Endothelial cell of hepatic sinusoid (primary cell): ENCODE measurements at regions not wholly inside any gene's neighbourhood (a gene's known extent, or its start where the extent isn't known, plus 50 kb on each side); places are given as distances from the start of the nearest gene placed in this dataset.
"Not testable (repeated sequence)": the region's sequence is repeated elsewhere in the genome, so short reads cannot be mapped to it uniquely, and the experiment has no call there.

Source experiments
- in situ Hi-C: cut with HindIII; loops from 2 replicates; pipeline ENCODE4 v1.10.0; 2017; ENCODE audit warnings: low sequenced_read_pairs

DNA sequence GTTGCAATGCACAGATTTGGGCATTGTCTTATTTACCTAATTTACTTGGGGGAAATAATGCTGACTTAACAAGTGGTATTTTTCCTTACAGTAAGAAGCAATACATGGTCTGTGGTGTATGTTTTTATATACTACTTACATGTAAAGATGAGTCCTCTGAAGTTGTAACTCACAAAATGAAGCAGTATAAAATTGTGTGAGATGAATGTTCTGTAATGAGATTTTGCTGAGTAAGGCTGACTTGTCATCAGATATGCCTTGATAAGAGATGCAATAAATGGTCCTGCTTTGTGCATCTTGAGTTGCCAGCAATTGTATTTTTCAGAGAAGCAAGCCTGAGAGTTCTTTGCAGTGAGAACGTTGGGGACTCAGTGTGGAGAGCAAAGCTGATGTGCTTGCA is 92.2 kb upstream of the GNAQ start:
- in situ Hi-C loops: loop anchor here (25.0 kb wide), 1 partner anchor 88 kb away; no protein-coding TSS in a partner anchor

DNA sequence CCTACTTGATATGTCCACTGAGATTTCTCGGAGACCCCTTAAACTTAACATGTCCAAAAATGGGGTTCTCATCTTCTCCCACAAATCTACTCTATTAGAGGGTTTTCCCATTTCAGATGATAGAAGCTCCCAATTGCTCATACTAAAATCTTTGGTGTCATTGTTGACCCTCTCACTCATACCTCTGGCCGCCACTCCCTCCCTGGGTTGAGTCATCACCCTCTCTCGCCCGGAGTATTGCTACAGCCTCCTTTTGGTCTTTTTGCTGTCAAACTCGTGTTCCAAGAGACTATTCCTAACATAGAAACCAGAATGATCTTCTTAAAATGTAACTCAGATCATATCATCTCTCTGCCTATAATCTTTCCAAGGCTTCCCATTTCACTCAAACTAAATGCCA is 91.0 kb upstream of the GNAQ start:
- in situ Hi-C loops: loop anchor here (25.0 kb wide), 1 partner anchor 90 kb away; no protein-coding TSS in a partner anchor

- in situ Hi-C loops: loop anchor here (25.0 kb wide), 1 partner anchor 91 kb away; no protein-coding TSS in a partner anchor
Measured at GRCh38 chr9:78121488-78121887, 89.9 kb upstream of the GNAQ start.

DNA sequence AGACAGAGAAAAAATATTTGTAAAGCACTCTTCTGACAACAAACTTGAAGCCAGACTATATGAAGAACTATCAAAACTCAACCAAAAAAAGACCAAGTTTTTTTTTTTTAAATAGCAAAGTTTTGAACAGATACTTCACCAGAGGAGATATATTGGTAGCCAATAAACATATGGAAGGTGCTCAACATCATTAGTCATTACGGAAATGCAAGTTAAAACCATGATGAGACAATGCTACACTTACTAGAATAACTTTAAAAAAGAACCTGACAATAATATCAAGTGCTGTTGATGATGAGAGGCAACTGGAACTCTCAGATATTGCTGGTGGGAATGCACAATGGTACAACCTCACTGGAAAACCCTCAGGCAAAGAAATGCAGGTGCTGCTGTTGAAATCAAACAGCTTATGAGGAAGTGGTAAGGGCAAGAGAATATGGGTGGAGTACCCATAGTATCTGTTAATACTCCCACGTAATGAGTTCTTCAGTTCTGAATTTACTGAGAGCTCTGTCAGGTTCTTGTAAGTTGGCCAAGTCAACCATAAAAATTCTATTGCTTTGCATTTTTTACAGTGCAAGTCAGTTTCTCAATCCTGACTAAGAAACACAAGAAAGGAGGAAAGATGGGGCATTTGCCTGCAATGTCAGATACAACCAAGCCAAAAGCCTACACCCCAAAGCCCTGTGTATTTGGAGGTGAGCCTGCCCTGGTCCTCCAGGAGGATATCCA is 87.3 kb upstream of the GNAQ start:
- in situ Hi-C loops: loop anchor here (25.0 kb wide), 1 partner anchor 93 kb away; no protein-coding TSS in a partner anchor

- in situ Hi-C loops: loop anchor here (25.0 kb wide), 1 partner anchor 97 kb away; no protein-coding TSS in a partner anchor
Measured at GRCh38 chr9:78115073-78115472, 83.5 kb upstream of the GNAQ start.

DNA sequence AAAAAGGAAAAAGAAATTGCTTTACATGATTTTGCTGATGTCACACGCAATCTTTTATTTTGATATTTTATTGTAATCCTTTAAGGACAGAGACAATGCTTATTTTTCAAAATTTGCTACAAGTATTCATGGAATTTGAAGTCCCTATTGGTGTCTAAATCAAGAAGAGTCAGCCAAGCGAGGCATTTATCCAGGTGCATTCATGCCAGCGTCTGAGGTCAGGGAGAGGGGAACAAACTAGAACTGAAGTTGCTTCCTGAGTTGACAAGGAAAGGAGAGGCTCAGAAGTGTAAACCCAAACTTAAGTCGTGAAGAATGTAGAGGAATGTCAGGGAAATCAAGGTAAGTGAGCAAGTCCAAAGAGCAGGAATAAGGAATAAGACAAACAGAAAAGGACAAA is 83.0 kb upstream of the GNAQ start:
- in situ Hi-C loops: loop anchor here (25.0 kb wide), 1 partner anchor 98 kb away; no protein-coding TSS in a partner anchor

DNA sequence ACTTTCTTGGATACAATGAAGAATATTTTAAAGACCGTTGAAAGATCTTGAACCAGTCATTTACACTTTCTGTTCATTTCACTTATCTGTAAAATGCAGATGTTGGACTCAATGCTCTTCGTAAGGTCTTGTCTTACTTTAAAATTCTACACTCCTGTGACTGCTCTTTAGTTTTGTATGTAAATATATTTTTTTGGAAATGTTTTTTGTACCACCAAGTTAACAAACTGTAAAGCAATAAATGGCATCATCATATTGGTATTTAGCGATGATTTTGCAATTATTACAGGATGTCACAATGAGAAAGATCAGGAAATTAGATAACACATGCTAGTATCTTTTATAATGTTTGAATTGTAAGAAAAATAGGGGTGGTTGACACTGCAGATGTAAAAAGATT is 80.8 kb upstream of the GNAQ start:
- in situ Hi-C loops: loop anchor here (25.0 kb wide), 1 partner anchor 100 kb away; no protein-coding TSS in a partner anchor

GRCh38 chr9:78112004-78112403 is 80.4 kb upstream of the GNAQ start:
- in situ Hi-C loops: loop anchor here (25.0 kb wide), 1 partner anchor 100 kb away; no protein-coding TSS in a partner anchor

GRCh38 chr9:78109075-78109474 is 77.5 kb upstream of the GNAQ start:
- in situ Hi-C loops: loop anchor here (25.0 kb wide), 1 partner anchor 103 kb away; no protein-coding TSS in a partner anchor

DNA sequence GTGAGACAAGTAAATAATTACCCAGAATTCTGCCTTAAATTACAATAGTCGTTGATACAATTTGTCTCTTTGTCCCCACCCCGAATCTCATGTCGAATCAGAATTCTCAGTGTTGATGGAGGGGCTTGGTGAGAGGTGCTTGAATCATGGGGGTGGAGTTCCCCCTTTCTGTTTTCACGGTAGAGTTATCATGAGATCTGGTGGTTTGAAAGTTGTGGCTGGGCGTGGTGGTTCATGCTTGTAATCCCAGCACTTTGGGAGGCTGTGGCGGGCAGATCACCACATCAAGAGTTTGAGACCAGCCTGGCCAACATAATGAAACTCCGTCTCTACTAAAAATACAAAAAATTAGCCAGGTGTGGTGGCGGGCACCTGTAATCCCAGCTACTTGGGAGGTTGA is 75.0 kb upstream of the GNAQ start:
- in situ Hi-C loops: loop anchor here (25.0 kb wide), 1 partner anchor 106 kb away; no protein-coding TSS in a partner anchor

GRCh38 chr9:78103971-78104433 is 72.4 kb upstream of the GNAQ start:
- in situ Hi-C loops: loop anchor here (25.0 kb wide), 1 partner anchor 108 kb away; no protein-coding TSS in a partner anchor

- in situ Hi-C loops: loop anchor here (25.0 kb wide), 1 partner anchor 111 kb away; no protein-coding TSS in a partner anchor
Measured at GRCh38 chr9:78101247-78101646, 69.6 kb upstream of the GNAQ start.

DNA sequence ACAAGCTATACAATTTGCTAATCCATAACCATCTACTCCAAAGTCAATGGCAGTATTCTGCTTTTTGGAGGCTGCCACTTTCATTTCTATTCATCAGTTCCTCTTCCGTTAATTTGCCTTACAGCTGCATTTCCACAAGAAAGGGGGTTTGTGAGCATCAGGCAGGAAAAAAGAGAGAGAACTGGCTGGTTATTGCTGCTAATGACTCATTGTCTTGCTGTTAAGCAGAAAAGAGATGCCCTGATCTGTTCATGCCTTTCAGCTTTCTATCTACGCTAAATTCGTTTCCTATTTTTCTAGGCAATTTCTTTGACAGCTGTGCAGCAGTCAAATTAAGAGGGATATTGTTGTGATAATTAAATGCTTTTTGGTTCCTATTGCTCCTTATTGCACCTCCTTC is 65.9 kb upstream of the GNAQ start:
- in situ Hi-C loops: no loop called here

DNA sequence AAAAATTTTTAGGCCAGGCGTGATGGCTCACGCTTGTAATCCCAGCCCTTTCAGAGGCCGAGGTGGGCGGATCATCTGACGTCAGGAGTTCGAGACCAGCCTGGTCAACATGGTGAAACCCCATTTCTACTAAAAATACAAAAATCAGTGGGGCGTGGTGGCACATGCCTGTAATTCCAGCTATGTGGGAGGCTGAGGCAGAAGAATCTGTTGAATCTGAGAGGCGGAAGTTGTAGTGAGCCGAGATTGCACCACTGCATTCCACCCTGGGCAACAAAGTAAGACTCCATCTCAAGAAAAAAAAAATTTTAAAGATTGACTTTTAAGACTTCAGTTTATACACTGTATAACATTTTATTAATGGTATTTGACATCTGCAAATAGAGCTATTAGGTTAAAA is 60.1 kb upstream of the GNAQ start:
- in situ Hi-C loops: no loop called here

DNA sequence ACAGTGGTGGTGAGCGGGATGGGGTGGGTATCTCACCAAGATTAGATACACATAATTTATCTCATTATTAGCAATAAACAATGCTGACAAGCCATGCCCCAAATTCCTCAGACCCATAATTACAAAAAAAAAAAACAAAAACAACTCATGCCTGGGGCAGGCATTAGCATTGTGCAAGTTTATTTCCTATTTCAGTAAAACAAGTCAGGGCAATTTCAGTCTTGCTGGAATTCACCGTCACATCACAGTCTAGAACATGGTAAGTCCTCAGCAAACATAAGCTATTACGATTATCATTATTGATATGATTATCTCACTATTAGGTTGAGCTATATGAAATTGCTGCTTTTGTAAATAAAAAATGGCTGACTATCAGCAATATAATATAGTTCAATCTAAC is 57.5 kb upstream of the GNAQ start:
- in situ Hi-C loops: no loop called here

GRCh38 chr9:78088190-78088589 is 56.6 kb upstream of the GNAQ start:
- in situ Hi-C loops: not testable (repeated sequence)
